ENCODE measurements at regions not wholly inside any gene's neighbourhood (a gene's known extent, or its start where the extent isn't known, plus 50 kb on each side); places are given as distances from the start of the nearest gene placed in this dataset.

DNA sequence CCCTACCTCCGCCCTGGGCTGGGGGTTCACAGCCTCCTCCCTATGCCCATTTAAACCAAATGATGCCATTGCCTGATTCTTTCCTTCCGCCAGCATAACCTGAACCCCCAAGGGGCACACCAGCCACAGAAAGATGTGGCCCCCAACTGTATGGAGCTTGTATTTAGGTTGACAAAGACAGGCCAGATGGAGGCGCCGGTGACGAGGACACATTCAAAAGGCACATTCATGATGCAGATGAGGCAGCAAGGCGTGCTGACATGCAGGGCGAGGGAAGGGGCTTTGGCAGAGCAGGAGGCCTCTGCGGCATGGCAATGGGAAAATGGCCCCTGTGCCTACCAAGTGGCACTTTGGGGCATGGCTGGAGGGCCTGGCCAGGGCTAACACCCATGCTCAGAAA, 112.2 kb downstream of the RFLNA start:
- no peak overlapping the region for H3K4me3 ChIP-seq (ENCODE audit: low read depth, low read length)
- TF ChIP-seq CTCF (IDR thresholded peaks at IDR 0.05; ENCODE audit: low read depth, low read length): 0 out of 2 replicates have a peak, but pooled peaks have one; percentile 10
- no peaks in the 10 kb centered on the region for H3K9me3 ChIP-seq (ENCODE audit: severe bottlenecking)
- no peaks in the 10 kb centered on the region for H3K27me3 ChIP-seq (ENCODE audit: insufficient read depth, low read depth, severe bottlenecking)
- no peak for DNase-seq
- H3K36me3 ChIP-seq: peaks cover 79% of the 10 kb centered on the region
- H3K27ac ChIP-seq: no peak overlapping the region; the same call in 1 of the 2 replicates

DNA sequence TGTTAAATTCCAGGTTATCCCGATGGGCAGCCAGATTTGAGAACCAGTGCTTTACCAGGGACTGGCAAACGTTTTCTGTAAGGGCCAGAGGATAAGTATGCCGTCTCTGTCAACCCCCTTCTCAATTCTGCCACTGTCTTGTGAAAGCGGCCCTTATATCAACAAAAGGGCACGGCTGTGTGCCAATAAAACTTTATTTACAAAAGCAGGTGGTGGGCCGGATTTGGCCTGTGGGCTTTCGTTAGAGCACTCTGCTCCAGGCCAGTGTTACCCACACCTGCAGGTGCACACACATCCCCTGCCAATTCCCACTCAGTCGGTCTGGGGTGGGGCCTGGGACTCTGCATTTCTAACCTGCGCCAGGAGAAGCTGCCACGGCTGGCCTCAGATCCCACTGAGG, 111.2 kb downstream of the RFLNA start:
- Histone ChIP-seq H3K27ac (no peak overlapping the region), H3K9me3 (ENCODE audit: severe bottlenecking) (no peaks in the 10 kb centered on the region), H3K36me3 (peaks cover 81% of the 10 kb centered on the region), H3K4me3 (ENCODE audit: low read depth, low read length) (no peak overlapping the region), H3K27me3 (ENCODE audit: insufficient read depth, low read depth, severe bottlenecking) (no peaks in the 10 kb centered on the region)
- no peak for DNase-seq
- no peak for TF ChIP-seq CTCF (IDR thresholded peaks at IDR 0.05; ENCODE audit: low read depth, low read length)

DNA sequence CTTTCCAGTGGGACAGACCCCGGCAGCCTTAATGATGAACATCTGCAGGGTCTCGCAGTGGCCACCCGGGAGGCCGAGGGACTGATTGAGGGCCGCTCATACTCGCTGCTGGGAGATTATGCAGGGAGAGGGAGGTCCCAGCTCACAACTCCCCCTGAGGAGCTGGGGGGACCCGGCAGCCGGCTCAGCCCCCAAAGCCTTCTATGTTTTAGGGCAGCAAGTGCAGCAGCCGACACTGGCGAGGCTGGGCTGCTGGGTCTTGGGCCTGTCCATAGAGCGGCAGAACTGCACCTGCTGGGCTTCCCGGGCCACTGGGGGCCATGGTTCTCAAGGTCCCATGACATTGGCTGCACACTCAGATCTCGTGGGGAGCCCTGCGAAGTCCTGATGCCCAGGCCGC, 110.7 kb downstream of the RFLNA start:
- no peak overlapping the region for H3K27ac ChIP-seq
- no peaks in the 10 kb centered on the region for H3K27me3 ChIP-seq (ENCODE audit: insufficient read depth, low read depth, severe bottlenecking)
- DNase-seq: no peak
- no peak overlapping the region for H3K4me3 ChIP-seq (ENCODE audit: low read depth, low read length)
- peaks cover 86% of the 10 kb centered on the region for H3K36me3 ChIP-seq
- H3K9me3 ChIP-seq (ENCODE audit: severe bottlenecking): no peaks in the 10 kb centered on the region
- no peak for TF ChIP-seq CTCF (IDR thresholded peaks at IDR 0.05; ENCODE audit: low read depth, low read length)

DNA sequence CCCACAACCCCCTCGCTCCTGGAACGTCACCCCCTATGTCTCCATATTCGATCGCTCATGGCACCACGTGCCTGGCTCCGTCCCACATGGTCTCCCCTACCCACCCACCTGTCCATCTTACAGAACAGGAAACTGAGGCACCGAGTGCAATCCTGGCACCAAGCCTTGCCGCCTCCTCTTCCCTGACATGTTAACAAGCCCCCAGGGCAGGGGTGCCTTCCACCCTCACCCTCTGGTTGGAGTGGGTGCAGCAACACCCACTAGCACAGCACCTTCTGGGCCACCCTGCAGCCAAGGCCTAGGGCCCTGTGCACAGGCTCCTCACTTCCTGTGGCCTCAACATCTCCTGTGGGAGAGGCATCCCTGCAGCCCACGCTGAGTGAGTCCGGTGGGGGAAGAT, 110.3 kb downstream of the RFLNA start:
- Histone ChIP-seq H3K4me3 (ENCODE audit: low read depth, low read length) (no peak overlapping the region), H3K9me3 (ENCODE audit: severe bottlenecking) (no peaks in the 10 kb centered on the region), H3K36me3 (peaks cover 90% of the 10 kb centered on the region), H3K27ac (no peak overlapping the region), H3K27me3 (ENCODE audit: insufficient read depth, low read depth, severe bottlenecking) (no peaks in the 10 kb centered on the region)
- no peak for DNase-seq
- TF ChIP-seq CTCF (IDR thresholded peaks at IDR 0.05; ENCODE audit: low read depth, low read length): no peak

DNA sequence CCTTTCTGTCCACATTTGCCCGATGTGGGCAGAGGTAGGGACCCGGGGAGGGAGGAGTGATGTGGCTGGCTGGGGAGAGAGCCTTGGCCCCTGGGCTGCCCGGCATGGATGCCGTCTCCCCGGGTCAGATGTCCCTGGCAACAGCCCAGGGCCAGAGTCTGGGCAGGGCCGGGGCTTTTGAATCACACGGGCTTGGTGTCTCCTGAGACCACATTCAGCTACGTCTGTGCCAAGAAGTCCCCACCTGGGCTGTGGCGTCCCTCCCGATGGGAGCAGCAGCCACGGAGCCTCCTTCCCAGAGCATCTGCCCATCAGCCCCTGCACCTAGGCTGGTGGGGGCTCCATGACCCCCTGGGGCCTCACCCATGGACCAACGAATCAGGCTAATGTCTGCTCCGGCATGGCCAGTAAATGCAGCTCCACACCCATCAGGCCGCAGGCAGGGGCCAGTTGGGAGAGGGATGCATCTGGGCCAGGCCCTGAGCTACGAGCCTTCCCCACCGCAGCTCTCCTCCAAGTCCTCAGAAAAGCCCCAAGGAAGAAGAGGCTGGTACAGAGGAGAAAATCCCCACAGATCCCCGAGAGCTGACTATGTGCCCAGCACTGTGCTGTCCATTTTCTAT, 109.4 kb downstream of the RFLNA start:
- Histone ChIP-seq H3K4me3 (ENCODE audit: low read depth, low read length) (no peak overlapping the region), H3K36me3 (peaks cover 95% of the 10 kb centered on the region), H3K27me3 (ENCODE audit: insufficient read depth, low read depth, severe bottlenecking) (no peaks in the 10 kb centered on the region), H3K27ac (no peak overlapping the region), H3K9me3 (ENCODE audit: severe bottlenecking) (no peaks in the 10 kb centered on the region)
- no peak for DNase-seq
- TF ChIP-seq CTCF (IDR thresholded peaks at IDR 0.05; ENCODE audit: low read depth, low read length): no peak

DNA sequence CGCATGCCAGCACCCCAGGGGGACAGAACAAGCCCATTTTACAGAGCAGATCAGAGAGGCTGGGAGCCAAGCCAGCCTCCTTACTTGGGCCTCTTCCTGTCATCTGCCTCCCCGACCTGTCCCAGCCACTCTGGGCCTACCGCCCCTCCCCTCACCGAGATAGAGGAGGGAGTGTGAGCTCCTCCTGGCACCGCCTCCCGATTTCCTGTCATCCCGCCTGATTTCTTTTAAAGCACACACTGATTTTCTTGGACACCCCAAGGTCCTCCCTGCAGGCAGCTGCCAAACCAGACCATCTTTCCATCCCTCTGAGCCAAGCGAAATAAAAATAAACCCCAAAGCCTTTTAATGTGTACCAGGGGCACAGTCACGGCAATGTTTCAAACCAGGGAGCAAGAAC, 108.4 kb downstream of the RFLNA start:
- Histone ChIP-seq H3K27ac (no peak overlapping the region), H3K36me3 (peaks cover 95% of the 10 kb centered on the region)
- no peak for TF ChIP-seq CTCF (IDR thresholded peaks at IDR 0.05; ENCODE audit: low read depth, low read length)

More for the DNA sequence above, 108.4 kb downstream of the RFLNA start:
- no peak for DNase-seq
- H3K27me3 ChIP-seq (ENCODE audit: insufficient read depth, low read depth, severe bottlenecking): no peaks in the 10 kb centered on the region
- H3K9me3 ChIP-seq (ENCODE audit: severe bottlenecking): no peaks in the 10 kb centered on the region
- H3K4me3 ChIP-seq (ENCODE audit: low read depth, low read length): no peak overlapping the region
